ENCODE measurements at regions not wholly inside any gene's neighbourhood (a gene's known extent, or its start where the extent isn't known, plus 50 kb on each side); places are given as distances from the start of the nearest gene placed in this dataset.

- no peak for TF ChIP-seq GABPA (IDR thresholded peaks at IDR 0.05; ENCODE audit: low read depth)
- TF ChIP-seq CTCF (IDR thresholded peaks at IDR 0.05; ENCODE audit: insufficient read depth, low read length) = no peak
Observed at GRCh38 chr5:6251565-6252102, 126.7 kb downstream of the MED10 start.

All from HL-60 (cell line).